A549 (cell line): ENCODE measurements at regions not wholly inside any gene's neighbourhood (a gene's known extent, or its start where the extent isn't known, plus 50 kb on each side); places are given as distances from the start of the nearest gene placed in this dataset.

Experiments used
- ATAC-seq, 2 experiments: fragments of 200-7000 bp in 1 of 2; fragments of >200 bp in 1 of 2; cut with Nextera tagmentation in 1 of 2; cut with Tn5 transposase in 1 of 2; 3 replicates each; pipeline versions ENCODE4 v1.8.0 to v1.9.1; 2018 to 2020; ENCODE audit warnings: mild to moderate bottlenecking in 1 of 2, moderate library complexity in 1 of 2
- CTCF ChIA-PET: fragments of 300-600 bp; sonication (Branson Sonifier 250); formaldehyde crosslinking; extraction: SDS; loops from one replicate; lab custom pipeline; 2021; ENCODE audit warnings: antibody characterized with exemption, inconsistent platforms; lab: Yijun Ruan, JAX
- POLR2A ChIA-PET: fragments of 350-600 bp; formaldehyde crosslinking; extraction: SDS; loops from one replicate; lab custom pipeline; 2021; ENCODE audit warnings: antibody characterized with exemption, inconsistent platforms; lab: Yijun Ruan, JAX
- DNase-seq, 2 experiments: peaks; one replicate each; pipeline versions ENCODE4 v3.0.0 to v3.0.0-alpha.2; 2011 to 2016; ENCODE audit warnings: low read depth in 1 of 2, low spot score in 1 of 2
- FAIRE-seq: peaks from 2 replicates; lab custom pipeline; 2011; peaks lifted over from hg19 to GRCh38; lab: Jason Lieb, UNC
- H3K27ac ChIP-seq, 2 experiments: fragments of >200 bp; sonication (Bioruptor Twin); formaldehyde crosslinking; 3 replicates each; pipeline ENCODE4 v1.5.1; 2016 to 2017
- H3K4me1 ChIP-seq: fragments of >200 bp; sonication (Bioruptor Twin); formaldehyde crosslinking; 3 replicates; pipeline ENCODE4 v1.6.1; 2016
- H3K4me2 ChIP-seq: fragments of >200 bp; sonication (Bioruptor Twin); formaldehyde crosslinking; 3 replicates; pipeline ENCODE4 v1.6.1; 2016
- H3K4me3 ChIP-seq: fragments of >200 bp; sonication (Bioruptor Twin); formaldehyde crosslinking; 3 replicates; pipeline ENCODE4 v1.5.1; 2016
- H3K9me3 ChIP-seq: fragments of >200 bp; sonication (Bioruptor Twin); formaldehyde crosslinking; 3 replicates; pipeline ENCODE4 v1.6.1; 2016
- EHF ChIP-seq: fragments of 250-450 bp; sonication (Bioruptor Pico); IDR thresholded peaks from 2 replicates; pipeline ENCODE4 v1.5.0; 2020; ENCODE audit warnings: mild to moderate bottlenecking
- ELK1 ChIP-seq: fragments of 150-350 bp; IDR thresholded peaks from 2 replicates; pipeline ENCODE4 v1.6.1; 2014; ENCODE audit warnings: low read depth, mild to moderate bottlenecking, low read length
- ESRRA ChIP-seq: fragments of 150-350 bp; IDR thresholded peaks from 2 replicates; pipeline ENCODE4 v1.6.1; 2014; ENCODE audit warnings: mild to moderate bottlenecking, low read length, borderline replicate concordance
- FOSB ChIP-seq: fragments of 250-450 bp; sonication (Bioruptor Pico); IDR thresholded peaks from 2 replicates; pipeline ENCODE4 v1.5.0; 2020; ENCODE audit warnings: mild to moderate bottlenecking, moderate library complexity
- HMGXB4 ChIP-seq: fragments of 250-450 bp; sonication (Bioruptor Pico); IDR thresholded peaks from 2 replicates; pipeline ENCODE4 v1.5.0; 2021; ENCODE audit warnings: mild to moderate bottlenecking, moderate library complexity, borderline replicate concordance
- HOXA7 ChIP-seq: fragments of 250-450 bp; sonication (Bioruptor Pico); IDR thresholded peaks from 2 replicates; pipeline ENCODE4 v1.5.0; 2020; ENCODE audit warnings: mild to moderate bottlenecking, moderate library complexity
- HOXB5 ChIP-seq: fragments of 250-450 bp; sonication (Bioruptor Pico); IDR thresholded peaks from 2 replicates; pipeline ENCODE4 v1.5.0; 2020; ENCODE audit warnings: mild to moderate bottlenecking, moderate library complexity
- KDM1A ChIP-seq: fragments of 200-600 bp; sonication (generic); IDR thresholded peaks from 2 replicates; pipeline ENCODE4 v1.6.1; 2016; ENCODE audit warnings: low read depth, mild to moderate bottlenecking
- NFE2L2 ChIP-seq: fragments of 150-350 bp; conservative IDR thresholded peaks from 2 replicates; pipeline ENCODE4 v1.6.1; 2014; ENCODE audit warnings: low read length
- NPAS2 ChIP-seq: fragments of 250-450 bp; sonication (Bioruptor Pico); IDR thresholded peaks from 2 replicates; pipeline ENCODE4 v1.8.0; 2022; ENCODE audit warnings: mild to moderate bottlenecking, moderate library complexity, borderline replicate concordance
- PHF8 ChIP-seq: fragments of 200-600 bp; sonication (generic); IDR thresholded peaks from 2 replicates; pipeline ENCODE4 v1.6.1; 2016; ENCODE audit warnings: low read depth, mild to moderate bottlenecking, antibody characterized with exemption, moderate library complexity, borderline replicate concordance
- POLR2AphosphoS2 ChIP-seq: conservative IDR thresholded peaks from 2 replicates; pipeline ENCODE4 v1.6.1; 2012; ENCODE audit warnings: low read length, improper control_type of control experiment, inconsistent platforms
- RFX5 ChIP-seq: fragments of 450-650 bp; IDR thresholded peaks from 2 replicates; pipeline ENCODE4 v1.7.1; 2014; ENCODE audit warnings: antibody characterized with exemption, mild to moderate bottlenecking, moderate library complexity
- SREBF2 ChIP-seq: fragments of 450-650 bp; IDR thresholded peaks from 2 replicates; pipeline ENCODE4 v1.6.1; 2014; ENCODE audit warnings: mild to moderate bottlenecking, moderate library complexity
- ZNF302 ChIP-seq: fragments of 250-450 bp; sonication (Bioruptor Pico); IDR thresholded peaks from 2 replicates; pipeline ENCODE4 v1.9.0; 2021; ENCODE audit warnings: inconsistent platforms, mild to moderate bottlenecking, moderate library complexity
- WGBS: methylation state at CpG from one replicate; pipeline ENCODE4 v1.1.6; 2017; ENCODE audit errors: missing lambda C conversion rate; 5-methylcytosine and 5-hydroxymethylcytosine counted together
- TF ChIP-seq, protein P1 (sequence below): fragments of >200 bp; sonication (Bioruptor Twin); formaldehyde crosslinking; IDR thresholded peaks from 3 replicates; pipeline ENCODE4 v1.5.1; 2016
- TF ChIP-seq, protein P2 (sequence below): IDR thresholded peaks from 2 replicates; pipeline ENCODE4 v1.6.1; 2012
- TF ChIP-seq, protein P3 (sequence below): fragments of >200 bp; sonication (Bioruptor Twin); formaldehyde crosslinking; IDR thresholded peaks from 2 replicates; pipeline ENCODE4 v1.6.1; 2016

- Histone ChIP-seq H3K9me3 (peaks cover 2% of the 10 kb centered on the region; the same call in 1 of the 3 replicates), H3K4me3 (no peak overlapping the region), H3K4me2 (no peak overlapping the region), H3K4me1 (no peaks in the 10 kb centered on the region), H3K27ac (no peak overlapping the region)
- ATAC-seq (no peak), FAIRE-seq (no peak), DNase-seq (no peak)
- ChIA-PET POLR2A (no interaction called here), CTCF (no interaction called here)
- WGBS, result 35% methylated on average over 4 of the region's 4 CpGs
- TF ChIP-seq RFX5, result no peak
- TF ChIP-seq EHF (CRISPR knock-in tag), result no peak
- TF ChIP-seq FOSB (CRISPR knock-in tag), result no peak
- TF ChIP-seq NFE2L2, result no peak
These were observed 68.1 kb downstream of the HTR5A start for GRCh38 chr7:155138204-155138603.

DNA sequence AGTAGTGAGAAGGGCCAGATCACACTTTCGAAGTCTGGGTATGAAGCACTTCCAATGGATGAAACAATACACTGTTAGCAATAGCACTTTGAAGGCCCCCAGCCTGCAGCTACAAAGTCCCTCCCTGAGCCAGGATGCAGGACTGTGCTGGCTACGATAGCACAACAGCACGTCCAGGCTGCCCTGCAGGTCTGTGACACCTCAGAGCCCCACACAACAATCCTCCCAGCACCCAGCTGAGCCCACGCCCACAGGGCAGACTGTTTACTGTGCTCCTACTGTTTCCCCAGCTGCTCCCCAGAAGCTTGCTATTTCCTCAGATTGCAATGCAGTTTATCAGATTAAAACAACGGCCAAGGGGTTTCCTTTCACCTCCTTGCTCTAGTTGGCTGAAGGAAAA, 71.4 kb downstream of the HTR5A start:
- POLR2A ChIA-PET, result no interaction called here
- Histone ChIP-seq H3K9me3 (peaks cover 2% of the 10 kb centered on the region; the same call in 1 of the 3 replicates), H3K4me3 (no peak overlapping the region), H3K27ac (no peak overlapping the region), H3K4me2 (no peak overlapping the region), H3K4me1 (no peaks in the 10 kb centered on the region)
- CTCF ChIA-PET, result no interaction called here
- WGBS, result 3% methylated on average over 5 of the region's 5 CpGs
- FAIRE-seq, result no peak
- DNase-seq, result no peak
- no peak for ATAC-seq
- TF ChIP-seq, protein P1, sequence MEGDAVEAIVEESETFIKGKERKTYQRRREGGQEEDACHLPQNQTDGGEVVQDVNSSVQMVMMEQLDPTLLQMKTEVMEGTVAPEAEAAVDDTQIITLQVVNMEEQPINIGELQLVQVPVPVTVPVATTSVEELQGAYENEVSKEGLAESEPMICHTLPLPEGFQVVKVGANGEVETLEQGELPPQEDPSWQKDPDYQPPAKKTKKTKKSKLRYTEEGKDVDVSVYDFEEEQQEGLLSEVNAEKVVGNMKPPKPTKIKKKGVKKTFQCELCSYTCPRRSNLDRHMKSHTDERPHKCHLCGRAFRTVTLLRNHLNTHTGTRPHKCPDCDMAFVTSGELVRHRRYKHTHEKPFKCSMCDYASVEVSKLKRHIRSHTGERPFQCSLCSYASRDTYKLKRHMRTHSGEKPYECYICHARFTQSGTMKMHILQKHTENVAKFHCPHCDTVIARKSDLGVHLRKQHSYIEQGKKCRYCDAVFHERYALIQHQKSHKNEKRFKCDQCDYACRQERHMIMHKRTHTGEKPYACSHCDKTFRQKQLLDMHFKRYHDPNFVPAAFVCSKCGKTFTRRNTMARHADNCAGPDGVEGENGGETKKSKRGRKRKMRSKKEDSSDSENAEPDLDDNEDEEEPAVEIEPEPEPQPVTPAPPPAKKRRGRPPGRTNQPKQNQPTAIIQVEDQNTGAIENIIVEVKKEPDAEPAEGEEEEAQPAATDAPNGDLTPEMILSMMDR, result no peak
- TF ChIP-seq SREBF2, result no peak
- no peak for TF ChIP-seq PHF8
- TF ChIP-seq KDM1A, result no peak
- TF ChIP-seq NFE2L2, result no peak
- no peak for TF ChIP-seq NPAS2 (CRISPR knock-in tag)
- TF ChIP-seq ZNF302 (CRISPR knock-in tag), result no peak
- TF ChIP-seq, protein P2, sequence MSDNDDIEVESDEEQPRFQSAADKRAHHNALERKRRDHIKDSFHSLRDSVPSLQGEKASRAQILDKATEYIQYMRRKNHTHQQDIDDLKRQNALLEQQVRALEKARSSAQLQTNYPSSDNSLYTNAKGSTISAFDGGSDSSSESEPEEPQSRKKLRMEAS, result no peak
- TF ChIP-seq ELK1, result no peak

- Histone ChIP-seq H3K9me3 (no peaks in the 10 kb centered on the region), H3K4me2 (no peak overlapping the region), H3K4me1 (no peaks in the 10 kb centered on the region), H3K27ac (no peak overlapping the region), H3K4me3 (no peak overlapping the region)
- TF ChIP-seq POLR2AphosphoS2 (no peak), HMGXB4 (CRISPR knock-in tag) (no peak), HOXB5 (CRISPR knock-in tag) (no peak), ESRRA (no peak), HOXA7 (CRISPR knock-in tag) (no peak), RFX5 (no peak)
- TF ChIP-seq, protein P3, sequence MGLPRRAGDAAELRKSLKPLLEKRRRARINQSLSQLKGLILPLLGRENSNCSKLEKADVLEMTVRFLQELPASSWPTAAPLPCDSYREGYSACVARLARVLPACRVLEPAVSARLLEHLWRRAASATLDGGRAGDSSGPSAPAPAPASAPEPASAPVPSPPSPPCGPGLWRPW, result no peak
- POLR2A ChIA-PET, result no interaction called here
- no peak for FAIRE-seq
- DNase-seq, result no peak
- CTCF ChIA-PET, result no interaction called here
- no peak for ATAC-seq
- 20% methylated on average over 9 of the region's 9 CpGs for WGBS
These were observed 73.3 kb downstream of the HTR5A start for GRCh38 chr7:155143381-155143780.
